Esophagus squamous epithelium (tissue), 4 donors: ENCODE measurements at regions not wholly inside any gene's neighbourhood (a gene's known extent, or its start where the extent isn't known, plus 50 kb on each side); places are given as distances from the start of the nearest gene placed in this dataset.

Source experiments
- POLR2A ChIP-seq, 4 donors: fragments of 450-650 bp; IDR thresholded peaks; one replicate each; pipeline ENCODE4 v1.6.1; 2017; ENCODE audit warnings: antibody characterized with exemption in 4 of 4, mild to moderate bottlenecking in 4 of 4, moderate library complexity in 3 of 4
- TF ChIP-seq, protein P1 (sequence below), 6 experiments: fragments of 450-650 bp in 4 of 6; fragments of 200-600 bp in 2 of 6; sonication (generic) in 2 of 6; IDR thresholded peaks; one replicate each; pipeline ENCODE4 v1.5.1; 2016 to 2019; ENCODE audit warnings: antibody characterized with exemption in 6 of 6, mild to moderate bottlenecking in 4 of 6, moderate library complexity in 4 of 6

DNA sequence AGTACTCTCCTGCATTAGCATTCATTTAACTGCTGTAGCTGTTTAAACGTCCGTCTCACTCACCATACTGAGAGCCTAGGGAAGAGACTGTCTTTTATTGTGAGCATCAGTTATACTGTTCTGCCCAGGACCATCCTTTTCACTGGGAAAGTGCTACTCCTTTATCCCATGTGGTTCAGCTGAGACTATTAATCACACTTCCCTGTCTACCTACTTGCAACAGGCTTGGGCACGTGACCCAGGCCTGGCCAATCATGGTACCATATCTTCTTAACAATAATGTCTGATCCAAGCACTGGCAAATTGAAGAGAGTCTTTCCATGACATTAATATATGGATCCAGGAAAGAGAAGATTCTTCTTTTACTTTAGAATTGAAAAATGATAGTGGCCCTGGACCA lies 108.1 kb downstream of the TM2D1 start:
- TF ChIP-seq, protein P1, sequence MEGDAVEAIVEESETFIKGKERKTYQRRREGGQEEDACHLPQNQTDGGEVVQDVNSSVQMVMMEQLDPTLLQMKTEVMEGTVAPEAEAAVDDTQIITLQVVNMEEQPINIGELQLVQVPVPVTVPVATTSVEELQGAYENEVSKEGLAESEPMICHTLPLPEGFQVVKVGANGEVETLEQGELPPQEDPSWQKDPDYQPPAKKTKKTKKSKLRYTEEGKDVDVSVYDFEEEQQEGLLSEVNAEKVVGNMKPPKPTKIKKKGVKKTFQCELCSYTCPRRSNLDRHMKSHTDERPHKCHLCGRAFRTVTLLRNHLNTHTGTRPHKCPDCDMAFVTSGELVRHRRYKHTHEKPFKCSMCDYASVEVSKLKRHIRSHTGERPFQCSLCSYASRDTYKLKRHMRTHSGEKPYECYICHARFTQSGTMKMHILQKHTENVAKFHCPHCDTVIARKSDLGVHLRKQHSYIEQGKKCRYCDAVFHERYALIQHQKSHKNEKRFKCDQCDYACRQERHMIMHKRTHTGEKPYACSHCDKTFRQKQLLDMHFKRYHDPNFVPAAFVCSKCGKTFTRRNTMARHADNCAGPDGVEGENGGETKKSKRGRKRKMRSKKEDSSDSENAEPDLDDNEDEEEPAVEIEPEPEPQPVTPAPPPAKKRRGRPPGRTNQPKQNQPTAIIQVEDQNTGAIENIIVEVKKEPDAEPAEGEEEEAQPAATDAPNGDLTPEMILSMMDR (IDR thresholded peaks at IDR 0.05), result no peak
- no peak for TF ChIP-seq POLR2A (IDR thresholded peaks at IDR 0.05)
